HG03175 (cell line): ENCODE measurements at regions not wholly inside any gene's neighbourhood (a gene's known extent, or its start where the extent isn't known, plus 50 kb on each side); places are given as distances from the start of the nearest gene placed in this dataset.

Experiments used
- ATAC-seq: cut with Tn5 transposase; IDR thresholded peaks from one replicate; pipeline ENCODE4 v1.9.1; 2021; ENCODE audit warnings: mild to moderate bottlenecking, moderate library complexity; ENCODE audit not compliant: unreplicated experiment

GRCh38 chr22:48001101-48001500 lies 1238.7 kb downstream of the TBC1D22A start:
- ATAC-seq: no peak

- no peak for ATAC-seq
These were observed 1235.2 kb downstream of the TBC1D22A start for GRCh38 chr22:47997612-47998011.

- no peak for ATAC-seq
These were observed 1234.7 kb downstream of the TBC1D22A start for GRCh38 chr22:47997052-47997590.

- no peak for ATAC-seq
These were observed 1234.0 kb downstream of the TBC1D22A start for GRCh38 chr22:47996446-47996857.

- no peak for ATAC-seq
These were observed 1233.3 kb downstream of the TBC1D22A start for GRCh38 chr22:47995718-47996117.

GRCh38 chr22:47995264-47995627 lies 1232.8 kb downstream of the TBC1D22A start:
- ATAC-seq: no peak

GRCh38 chr22:47994601-47995263 lies 1232.3 kb downstream of the TBC1D22A start:
- ATAC-seq: no peak

GRCh38 chr22:47994045-47994444 lies 1231.6 kb downstream of the TBC1D22A start:
- ATAC-seq: no peak

GRCh38 chr22:47990481-47990880 lies 1228.0 kb downstream of the TBC1D22A start:
- ATAC-seq: no peak

GRCh38 chr22:47987885-47988515 lies 1225.5 kb downstream of the TBC1D22A start:
- no peak for ATAC-seq

GRCh38 chr22:47976219-47976618 lies 1213.8 kb downstream of the TBC1D22A start:
- no peak for ATAC-seq

GRCh38 chr22:47967831-47968230 lies 1205.4 kb downstream of the TBC1D22A start:
- no peak for ATAC-seq

GRCh38 chr22:47966316-47966715 lies 1203.9 kb downstream of the TBC1D22A start:
- no peak for ATAC-seq

- no peak for ATAC-seq
These were observed 1203.4 kb downstream of the TBC1D22A start for GRCh38 chr22:47965896-47966295.

- ATAC-seq: no peak
These were observed 1202.6 kb downstream of the TBC1D22A start for GRCh38 chr22:47965066-47965465.

GRCh38 chr22:47963660-47964059 lies 1201.2 kb downstream of the TBC1D22A start:
- ATAC-seq: no peak

GRCh38 chr22:47957649-47958048 lies 1195.2 kb downstream of the TBC1D22A start:
- ATAC-seq: no peak

- no peak for ATAC-seq
These were observed 1191.7 kb downstream of the TBC1D22A start for GRCh38 chr22:47954107-47954506.

- no peak for ATAC-seq
These were observed 1182.5 kb downstream of the TBC1D22A start for GRCh38 chr22:47944941-47945340.

GRCh38 chr22:47943729-47944700 lies 1181.6 kb downstream of the TBC1D22A start:
- ATAC-seq: no peak

GRCh38 chr22:47940211-47940610 lies 1177.8 kb downstream of the TBC1D22A start:
- ATAC-seq: no peak
